ENCODE measurements at regions not wholly inside any gene's neighbourhood (a gene's known extent, or its start where the extent isn't known, plus 50 kb on each side); places are given as distances from the start of the nearest gene placed in this dataset.

- Mint-ChIP-seq H3K9me3 (ENCODE audit: low read depth) (peaks cover 20% of the 10 kb centered on the region), H3K4me1 (ENCODE audit: low read depth) (peaks cover 5% of the 10 kb centered on the region), H3K27ac (ENCODE audit: unreplicated experiment) (no peak overlapping the region), H3K27me3 (ENCODE audit: low read depth) (no peaks in the 10 kb centered on the region), H3K36me3 (ENCODE audit: low read depth) (no peaks in the 10 kb centered on the region), H3K4me3 (ENCODE audit: unreplicated experiment) (no peak overlapping the region)
- no peak for DNase-seq (ENCODE audit: low spot score)
- TF ChIP-seq, protein P1, sequence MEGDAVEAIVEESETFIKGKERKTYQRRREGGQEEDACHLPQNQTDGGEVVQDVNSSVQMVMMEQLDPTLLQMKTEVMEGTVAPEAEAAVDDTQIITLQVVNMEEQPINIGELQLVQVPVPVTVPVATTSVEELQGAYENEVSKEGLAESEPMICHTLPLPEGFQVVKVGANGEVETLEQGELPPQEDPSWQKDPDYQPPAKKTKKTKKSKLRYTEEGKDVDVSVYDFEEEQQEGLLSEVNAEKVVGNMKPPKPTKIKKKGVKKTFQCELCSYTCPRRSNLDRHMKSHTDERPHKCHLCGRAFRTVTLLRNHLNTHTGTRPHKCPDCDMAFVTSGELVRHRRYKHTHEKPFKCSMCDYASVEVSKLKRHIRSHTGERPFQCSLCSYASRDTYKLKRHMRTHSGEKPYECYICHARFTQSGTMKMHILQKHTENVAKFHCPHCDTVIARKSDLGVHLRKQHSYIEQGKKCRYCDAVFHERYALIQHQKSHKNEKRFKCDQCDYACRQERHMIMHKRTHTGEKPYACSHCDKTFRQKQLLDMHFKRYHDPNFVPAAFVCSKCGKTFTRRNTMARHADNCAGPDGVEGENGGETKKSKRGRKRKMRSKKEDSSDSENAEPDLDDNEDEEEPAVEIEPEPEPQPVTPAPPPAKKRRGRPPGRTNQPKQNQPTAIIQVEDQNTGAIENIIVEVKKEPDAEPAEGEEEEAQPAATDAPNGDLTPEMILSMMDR (IDR thresholded peaks at IDR 0.05), result no peak
Measured at GRCh38 chr3:104933972-104934371, 432.7 kb upstream of the ALCAM start.

DNA sequence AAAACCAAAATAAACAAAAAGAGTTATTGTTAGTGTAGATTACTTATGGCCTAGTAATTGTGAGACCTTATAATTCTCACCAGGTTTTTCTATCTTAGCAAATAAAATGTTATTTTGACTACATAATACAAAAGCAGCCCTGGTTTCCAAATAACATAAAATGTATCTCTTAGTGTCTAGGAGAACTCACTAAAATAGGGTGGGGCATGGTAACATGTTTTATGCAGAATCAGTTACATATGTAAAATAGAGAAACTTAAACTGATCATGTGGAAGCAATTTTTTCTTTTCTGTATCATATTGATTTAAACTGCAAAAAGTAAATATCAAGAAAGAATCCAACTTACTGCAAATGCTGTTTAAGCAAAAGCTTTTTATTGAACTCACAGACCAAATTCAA, 431.1 kb upstream of the ALCAM start:
- H3K9me3 Mint-ChIP-seq (ENCODE audit: low read depth), result peaks cover 7% of the 10 kb centered on the region
- H3K27ac Mint-ChIP-seq (ENCODE audit: unreplicated experiment), result no peak overlapping the region
- H3K36me3 Mint-ChIP-seq (ENCODE audit: low read depth), result no peaks in the 10 kb centered on the region
- TF ChIP-seq, protein P1 (IDR thresholded peaks at IDR 0.05), result no peak
- no peaks in the 10 kb centered on the region for H3K4me1 Mint-ChIP-seq (ENCODE audit: low read depth)
- no peaks in the 10 kb centered on the region for H3K27me3 Mint-ChIP-seq (ENCODE audit: low read depth)
- H3K4me3 Mint-ChIP-seq (ENCODE audit: unreplicated experiment), result no peak overlapping the region
- no peak for DNase-seq (ENCODE audit: low spot score)

GRCh38 chr3:104939196-104939595, 427.5 kb upstream of the ALCAM start:
- TF ChIP-seq, protein P1 (IDR thresholded peaks at IDR 0.05), result peak; percentile 46
- no peak overlapping the region for H3K4me3 Mint-ChIP-seq (ENCODE audit: unreplicated experiment)
- peaks cover 6% of the 10 kb centered on the region for H3K4me1 Mint-ChIP-seq (ENCODE audit: low read depth)
- DNase-seq (ENCODE audit: low spot score), result no peak
- no peaks in the 10 kb centered on the region for H3K9me3 Mint-ChIP-seq (ENCODE audit: low read depth)
- no peaks in the 10 kb centered on the region for H3K36me3 Mint-ChIP-seq (ENCODE audit: low read depth)
- no peaks in the 10 kb centered on the region for H3K27me3 Mint-ChIP-seq (ENCODE audit: low read depth)
- H3K27ac Mint-ChIP-seq (ENCODE audit: unreplicated experiment), result no peak overlapping the region

- peaks cover 6% of the 10 kb centered on the region for H3K4me1 Mint-ChIP-seq (ENCODE audit: low read depth)
- H3K36me3 Mint-ChIP-seq (ENCODE audit: low read depth), result no peaks in the 10 kb centered on the region
- no peak overlapping the region for H3K4me3 Mint-ChIP-seq (ENCODE audit: unreplicated experiment)
- H3K27me3 Mint-ChIP-seq (ENCODE audit: low read depth), result no peaks in the 10 kb centered on the region
- H3K27ac Mint-ChIP-seq (ENCODE audit: unreplicated experiment), result no peak overlapping the region
- H3K9me3 Mint-ChIP-seq (ENCODE audit: low read depth), result peaks cover 2% of the 10 kb centered on the region
- TF ChIP-seq, protein P1 (IDR thresholded peaks at IDR 0.05), result no peak
- no peak for DNase-seq (ENCODE audit: low spot score)
Measured at GRCh38 chr3:104941785-104942184, 424.9 kb upstream of the ALCAM start.

GRCh38 chr3:104943974-104944373, 422.7 kb upstream of the ALCAM start:
- peaks cover 20% of the 10 kb centered on the region for H3K4me1 Mint-ChIP-seq (ENCODE audit: low read depth)
- H3K27me3 Mint-ChIP-seq (ENCODE audit: low read depth), result no peaks in the 10 kb centered on the region
- H3K9me3 Mint-ChIP-seq (ENCODE audit: low read depth), result peaks cover 2% of the 10 kb centered on the region
- TF ChIP-seq, protein P1 (IDR thresholded peaks at IDR 0.05), result no peak
- no peak overlapping the region for H3K4me3 Mint-ChIP-seq (ENCODE audit: unreplicated experiment)
- no peak for DNase-seq (ENCODE audit: low spot score)
- H3K36me3 Mint-ChIP-seq (ENCODE audit: low read depth), result no peaks in the 10 kb centered on the region
- H3K27ac Mint-ChIP-seq (ENCODE audit: unreplicated experiment), result no peak overlapping the region
